ENCODE measurements at regions not wholly inside any gene's neighbourhood (a gene's known extent, or its start where the extent isn't known, plus 50 kb on each side); places are given as distances from the start of the nearest gene placed in this dataset.

DNA sequence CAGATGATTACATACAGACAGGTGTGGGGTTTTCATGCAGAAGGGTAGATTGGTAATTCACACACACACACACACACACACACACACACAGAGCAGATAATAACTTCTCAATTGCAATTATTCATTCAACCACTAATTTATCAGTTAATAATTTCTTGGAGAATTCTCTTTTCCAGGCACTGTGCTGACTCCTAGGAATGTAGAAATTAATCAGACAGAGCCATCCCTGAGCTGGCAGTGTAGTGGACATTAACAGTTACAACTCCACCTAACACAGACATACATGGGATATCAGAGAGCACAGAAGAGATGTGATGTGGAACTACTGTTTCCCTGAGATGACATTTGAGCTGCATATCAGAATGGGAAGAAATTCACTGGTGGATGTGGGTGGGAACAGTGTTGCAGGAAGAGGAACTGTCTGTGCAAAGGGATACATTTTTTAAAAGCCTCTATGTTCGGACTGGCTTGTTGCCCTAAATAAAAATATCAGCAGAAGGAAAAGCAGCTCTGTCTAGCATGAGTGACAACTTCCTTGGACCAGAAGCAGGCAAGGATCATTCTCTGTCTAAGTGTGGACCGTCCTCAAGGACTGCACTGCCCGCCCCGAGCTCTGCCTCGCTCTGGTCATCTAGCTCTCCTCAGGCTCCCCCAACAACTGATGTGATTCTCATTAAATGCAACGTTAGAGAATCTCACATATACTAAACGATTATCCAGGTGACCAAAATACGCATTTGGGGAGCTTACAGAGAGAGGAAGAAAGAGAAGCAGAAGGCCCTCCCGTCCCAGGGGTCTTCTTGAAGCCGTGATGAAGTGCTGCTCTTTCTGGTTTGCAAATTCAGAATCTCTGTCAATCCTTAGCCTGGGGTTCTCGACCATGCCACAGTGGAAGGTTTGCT lies 173.4 kb upstream of the TRIB2 start:
- TF ChIP-seq, protein P1, sequence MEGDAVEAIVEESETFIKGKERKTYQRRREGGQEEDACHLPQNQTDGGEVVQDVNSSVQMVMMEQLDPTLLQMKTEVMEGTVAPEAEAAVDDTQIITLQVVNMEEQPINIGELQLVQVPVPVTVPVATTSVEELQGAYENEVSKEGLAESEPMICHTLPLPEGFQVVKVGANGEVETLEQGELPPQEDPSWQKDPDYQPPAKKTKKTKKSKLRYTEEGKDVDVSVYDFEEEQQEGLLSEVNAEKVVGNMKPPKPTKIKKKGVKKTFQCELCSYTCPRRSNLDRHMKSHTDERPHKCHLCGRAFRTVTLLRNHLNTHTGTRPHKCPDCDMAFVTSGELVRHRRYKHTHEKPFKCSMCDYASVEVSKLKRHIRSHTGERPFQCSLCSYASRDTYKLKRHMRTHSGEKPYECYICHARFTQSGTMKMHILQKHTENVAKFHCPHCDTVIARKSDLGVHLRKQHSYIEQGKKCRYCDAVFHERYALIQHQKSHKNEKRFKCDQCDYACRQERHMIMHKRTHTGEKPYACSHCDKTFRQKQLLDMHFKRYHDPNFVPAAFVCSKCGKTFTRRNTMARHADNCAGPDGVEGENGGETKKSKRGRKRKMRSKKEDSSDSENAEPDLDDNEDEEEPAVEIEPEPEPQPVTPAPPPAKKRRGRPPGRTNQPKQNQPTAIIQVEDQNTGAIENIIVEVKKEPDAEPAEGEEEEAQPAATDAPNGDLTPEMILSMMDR (conservative IDR thresholded peaks at IDR 0.05; ENCODE audit: low read length): no peak
- no peak for TF ChIP-seq EZH2phosphoT487 (IDR thresholded peaks at IDR 0.05; ENCODE audit: borderline replicate concordance, low read depth, low read length)
